ENCODE measurements at regions not wholly inside any gene's neighbourhood (a gene's known extent, or its start where the extent isn't known, plus 50 kb on each side); places are given as distances from the start of the nearest gene placed in this dataset.
"Not testable (repeated sequence)": the region's sequence is repeated elsewhere in the genome, so short reads cannot be mapped to it uniquely, and the experiment has no call there.

DNA sequence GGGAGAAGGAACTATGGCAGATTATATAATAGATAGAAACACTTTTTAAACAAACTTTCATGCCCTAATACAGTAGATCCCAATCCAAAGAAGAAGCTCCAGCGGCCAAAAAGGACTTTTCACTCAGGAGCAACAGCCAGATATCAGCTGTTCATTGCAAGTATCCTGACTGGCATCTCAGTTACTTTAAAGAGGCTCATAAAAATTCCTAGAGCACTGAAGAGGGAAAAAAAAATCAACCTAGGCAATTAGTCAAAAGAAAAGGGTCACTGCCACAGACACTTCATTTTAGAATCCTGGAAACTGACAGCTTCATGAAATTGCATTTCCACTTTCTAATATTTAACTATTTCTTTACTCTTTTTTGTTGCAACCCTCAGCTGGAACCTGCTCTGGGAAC lies 170.6 kb upstream of the SOX6 start:
- DNase-seq, result no peak

DNA sequence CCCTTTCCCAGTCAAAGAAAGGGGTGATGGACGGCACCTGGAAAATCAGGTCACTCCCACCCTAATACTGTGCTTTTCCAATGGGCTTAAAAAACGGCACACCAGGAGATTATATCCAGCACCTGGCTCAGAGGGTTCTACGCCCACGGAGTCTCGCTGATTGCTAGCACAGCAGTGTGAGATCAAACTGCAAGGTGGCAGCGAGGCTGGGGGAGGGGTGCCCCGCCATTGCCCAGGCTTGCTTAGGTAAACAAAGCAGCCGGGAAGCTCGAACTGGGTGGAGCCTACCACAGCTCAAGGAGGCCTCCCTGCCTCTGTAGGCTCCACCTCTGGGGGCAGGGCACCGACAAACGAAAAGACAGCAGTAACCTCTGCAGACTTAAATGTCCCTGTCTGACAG lies 164.4 kb upstream of the SOX6 start:
- DNase-seq, result not testable (repeated sequence)

DNA sequence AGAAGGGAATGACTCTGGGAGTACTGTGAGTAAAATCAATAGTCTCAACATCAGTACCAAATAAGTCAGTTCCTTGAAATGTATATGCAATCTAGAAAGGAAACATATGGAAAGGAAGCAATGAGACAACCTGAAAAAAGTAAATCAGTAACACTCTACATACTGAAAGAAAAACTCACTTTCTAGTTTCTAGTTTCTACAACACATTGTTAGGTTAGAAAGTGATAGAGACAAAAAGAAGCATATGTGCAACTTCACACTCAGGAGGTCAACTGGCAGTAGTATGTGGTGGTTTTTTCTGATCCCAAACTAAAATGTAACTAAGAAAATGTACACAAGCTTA lies 156.5 kb upstream of the SOX6 start:
- DNase-seq, result no peak

DNA sequence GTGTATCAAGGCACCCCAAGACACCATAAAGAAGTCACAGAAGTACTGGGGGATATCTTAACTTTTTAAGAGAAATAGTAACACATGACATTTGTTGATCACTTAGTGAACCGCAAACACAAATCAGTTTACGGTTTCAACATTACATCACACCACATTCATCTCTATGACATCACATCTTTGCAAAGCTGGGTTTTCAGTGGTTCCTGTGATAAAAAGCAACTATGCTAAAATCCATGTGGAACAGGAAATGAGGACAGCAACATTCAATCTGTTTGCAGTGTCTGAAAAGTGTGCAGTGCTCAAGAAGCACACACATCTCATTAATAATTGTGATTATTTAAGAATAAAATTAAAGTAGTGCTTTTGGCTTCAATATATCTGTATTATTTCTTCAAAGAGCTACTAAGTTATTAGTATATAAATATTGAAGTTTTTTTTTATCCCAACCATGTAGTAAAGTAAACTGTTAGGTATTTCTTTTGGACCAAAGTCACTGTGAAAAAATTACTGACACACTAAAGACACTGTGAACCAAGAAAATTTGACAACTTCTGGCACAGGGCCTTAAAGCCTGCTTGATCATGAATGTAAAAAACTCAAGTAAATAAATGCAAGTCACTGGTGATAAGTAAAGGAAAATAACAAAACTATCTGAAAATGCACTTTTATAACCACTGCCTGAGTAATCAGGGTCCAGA lies 156.0 kb upstream of the SOX6 start:
- DNase-seq, result no peak

DNA sequence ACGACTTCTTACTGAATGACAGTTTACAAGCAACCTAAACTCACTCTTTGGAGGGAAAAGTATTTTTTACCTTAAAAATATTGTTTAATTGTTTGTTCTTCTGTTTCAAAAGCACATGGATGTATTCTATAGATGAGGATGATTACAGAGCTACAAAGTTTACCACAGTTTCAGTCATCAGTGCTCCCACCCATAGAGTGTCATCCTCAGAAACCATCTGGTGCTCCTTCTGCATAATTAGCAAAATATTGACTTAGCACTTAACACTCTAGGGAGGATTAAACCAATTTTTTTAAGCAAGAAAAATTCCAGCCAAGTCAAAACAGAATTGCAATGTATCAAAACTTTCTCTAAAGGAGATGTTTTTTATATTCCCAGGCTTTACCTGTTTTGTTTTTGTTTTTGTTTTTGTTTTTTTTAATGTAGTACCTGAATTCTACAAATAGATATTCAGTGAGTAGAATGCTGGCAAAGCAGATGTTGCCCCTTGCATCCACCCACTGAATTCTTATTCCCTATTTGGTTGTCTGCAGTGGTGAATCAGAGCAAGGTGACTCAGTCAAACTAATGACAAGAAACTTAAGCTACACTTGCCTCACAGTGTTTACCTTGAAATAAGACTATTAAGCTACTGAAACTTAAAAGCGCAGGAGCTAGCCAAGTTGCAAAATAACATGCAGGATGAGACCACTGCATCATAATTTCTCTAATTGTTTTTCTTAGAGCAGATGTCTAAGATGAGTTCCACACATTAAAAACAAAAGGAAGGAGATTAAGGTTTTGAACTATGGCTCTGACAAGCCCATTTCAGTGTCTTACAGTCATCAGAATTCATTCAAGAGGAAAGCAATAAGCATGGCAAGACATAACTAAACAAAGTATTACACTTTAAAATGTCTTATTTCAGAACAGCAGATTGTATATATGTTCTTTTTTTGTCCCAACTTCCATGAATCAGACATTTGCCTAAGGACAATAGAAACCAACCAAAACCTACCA lies 155.1 kb upstream of the SOX6 start:
- DNase-seq, result peak; percentile 35

DNA sequence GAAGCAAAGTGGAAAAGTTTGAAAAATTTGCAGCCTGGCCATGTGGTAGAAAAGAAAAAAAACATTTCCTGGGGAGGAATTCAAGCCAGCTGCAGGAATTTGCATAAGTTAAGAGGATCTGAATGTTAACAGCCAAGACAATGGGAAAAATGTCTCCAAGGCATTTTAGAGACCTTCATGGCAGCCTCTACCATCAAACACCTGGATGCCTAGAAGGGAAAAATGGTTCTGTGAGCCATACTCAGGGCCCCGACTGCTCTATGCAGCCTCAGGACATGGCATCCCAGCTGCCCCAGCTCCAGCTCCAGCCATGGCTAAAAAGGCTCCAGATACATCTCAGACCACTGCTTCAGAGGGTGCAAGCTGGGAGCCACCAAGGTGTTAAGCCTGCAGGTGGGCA lies 149.1 kb upstream of the SOX6 start:
- DNase-seq, result no peak

DNA sequence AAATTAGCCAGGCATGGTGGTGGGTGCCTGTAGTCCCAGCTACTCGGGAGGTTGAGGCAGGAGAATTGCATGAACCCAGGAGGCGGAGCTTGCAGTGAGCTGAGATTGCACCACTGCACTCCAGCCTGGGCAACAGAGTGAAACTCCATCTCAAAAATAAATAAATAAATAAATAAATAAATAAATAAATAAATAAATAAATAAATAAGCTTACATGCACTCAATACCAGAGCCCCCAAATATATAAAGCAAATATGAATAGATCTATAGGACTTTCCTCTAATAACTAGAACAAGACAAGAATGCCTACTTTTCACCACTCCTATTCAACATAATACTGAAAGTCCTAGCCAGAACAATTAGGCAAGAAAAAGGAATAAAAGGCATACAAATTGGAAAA lies 147.5 kb upstream of the SOX6 start:
- DNase-seq, result not testable (repeated sequence)

DNA sequence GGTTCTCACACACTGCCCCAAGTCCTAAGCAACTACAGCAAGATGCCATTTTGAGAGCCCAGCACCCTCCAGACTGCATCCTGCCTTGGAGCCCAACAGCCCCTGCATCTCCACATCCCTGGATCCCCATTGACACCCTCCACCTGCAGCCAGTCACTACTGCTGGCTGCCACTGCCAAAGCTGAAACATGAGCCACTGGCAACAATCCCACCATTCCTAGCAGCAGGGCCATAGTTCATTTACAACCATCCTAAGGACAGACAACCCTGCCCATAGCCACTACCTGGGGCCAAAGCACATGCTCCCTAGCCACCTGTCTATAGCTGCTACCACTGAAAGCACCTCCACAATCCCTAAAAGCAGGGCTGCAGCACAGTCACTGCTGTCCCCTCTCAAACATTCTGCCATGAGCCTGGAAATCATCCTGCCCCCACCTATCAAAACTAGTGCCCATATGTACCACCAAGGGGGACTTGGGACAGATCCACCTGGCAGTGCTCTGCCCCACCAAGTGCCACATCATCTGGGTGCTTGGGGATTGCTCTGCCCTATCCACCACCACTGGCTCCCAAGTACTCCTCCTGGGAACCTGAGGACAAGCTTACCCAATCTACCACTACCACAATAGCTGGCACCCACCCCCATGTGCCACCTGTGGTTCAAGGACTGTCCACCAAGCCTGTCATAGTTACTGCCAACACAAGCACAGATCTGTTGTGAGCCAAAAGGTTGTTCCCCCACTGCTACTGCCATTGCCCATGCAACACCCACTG lies 138.8 kb upstream of the SOX6 start:
- no peak for DNase-seq

DNA sequence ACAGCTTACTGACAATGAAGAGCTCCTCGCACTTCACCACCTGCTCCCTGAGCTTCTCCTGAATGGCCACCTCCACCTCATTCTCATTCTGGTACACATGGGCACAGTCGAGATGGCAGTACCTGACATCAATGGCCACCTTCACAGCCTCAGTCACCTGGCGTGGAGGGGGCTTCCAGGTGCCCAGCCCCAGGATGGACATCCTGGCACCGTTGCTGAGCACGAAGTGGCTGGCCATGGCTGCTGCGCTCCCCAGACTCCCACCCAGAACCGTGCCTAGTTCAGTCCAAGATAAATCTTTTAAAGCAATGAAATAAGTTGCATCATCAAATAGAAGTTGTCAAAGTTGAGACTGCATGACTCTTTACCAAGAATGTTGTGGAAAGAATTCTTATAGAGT lies 128.1 kb upstream of the SOX6 start:
- DNase-seq, result no peak

DNA sequence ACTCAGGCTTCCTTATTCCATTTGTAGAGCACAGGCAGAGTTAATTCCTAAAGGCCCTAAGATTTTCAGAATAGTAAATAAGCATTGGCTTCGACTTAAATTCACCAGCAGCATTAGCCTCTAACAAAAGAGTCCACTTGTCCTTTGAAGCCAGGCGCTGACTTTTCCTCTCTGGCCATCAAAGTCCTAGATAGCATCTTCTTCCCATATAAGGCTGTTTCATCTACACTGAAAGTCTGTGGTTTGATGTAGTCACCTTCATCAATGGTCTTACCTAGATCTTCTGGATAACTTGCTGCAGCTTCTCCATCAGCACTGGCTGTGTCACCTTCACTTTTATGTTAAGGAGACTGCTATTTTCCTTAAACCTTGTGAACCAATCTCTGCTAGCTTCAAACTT lies 118.3 kb upstream of the SOX6 start:
- DNase-seq, result no peak

DNA sequence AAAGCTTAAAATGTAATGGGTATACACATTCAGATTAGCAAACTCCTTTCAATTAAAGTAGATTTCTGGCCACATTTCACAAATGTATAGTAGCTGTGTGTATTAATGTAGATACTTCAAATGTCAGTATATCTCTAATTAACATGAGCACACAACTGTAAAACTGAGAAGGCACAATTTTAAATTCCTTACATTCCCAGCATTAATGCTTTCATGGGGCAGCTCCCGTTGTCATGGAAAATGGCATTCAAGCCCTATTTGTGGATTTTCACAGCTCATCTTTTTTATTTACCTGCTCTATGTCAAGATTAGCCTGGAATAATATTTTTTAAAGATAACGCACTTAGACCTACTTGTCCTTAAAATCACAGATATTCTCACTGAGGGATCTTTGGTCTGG lies 113.6 kb upstream of the SOX6 start:
- DNase-seq, result no peak

DNA sequence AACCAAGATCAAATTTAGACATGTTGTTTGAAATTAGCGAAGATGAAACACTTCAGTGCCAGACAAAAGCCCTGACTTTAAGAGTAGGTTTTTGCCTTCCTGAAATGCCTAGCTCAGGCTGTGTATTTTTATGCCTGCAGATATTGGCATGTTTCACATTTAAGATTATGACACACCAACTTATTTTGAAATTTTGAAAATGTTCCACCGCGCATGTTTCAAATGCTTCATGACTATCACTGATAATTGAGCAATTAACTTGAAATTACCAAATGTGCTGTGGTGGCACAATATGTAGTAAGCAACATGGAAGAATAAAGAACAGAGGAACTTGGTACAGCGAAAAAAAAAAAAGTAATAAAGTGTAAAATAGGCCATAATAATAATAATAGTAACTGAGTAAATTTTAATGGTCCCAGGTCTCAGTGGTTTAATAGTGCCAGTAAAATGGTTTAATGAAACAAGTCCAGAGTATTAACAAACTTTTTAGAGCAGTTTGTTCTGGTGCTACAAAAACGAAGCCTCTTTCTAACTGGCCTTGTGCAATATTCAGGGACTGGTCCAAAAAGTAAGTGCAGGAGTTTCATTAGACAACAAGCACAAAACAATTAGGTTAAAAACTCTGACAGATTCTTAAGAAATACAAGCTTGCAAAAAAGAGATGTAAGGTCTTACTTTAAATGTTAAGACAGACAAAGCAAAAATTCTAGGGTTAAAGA lies 112.5 kb upstream of the SOX6 start:
- DNase-seq, result no peak

DNA sequence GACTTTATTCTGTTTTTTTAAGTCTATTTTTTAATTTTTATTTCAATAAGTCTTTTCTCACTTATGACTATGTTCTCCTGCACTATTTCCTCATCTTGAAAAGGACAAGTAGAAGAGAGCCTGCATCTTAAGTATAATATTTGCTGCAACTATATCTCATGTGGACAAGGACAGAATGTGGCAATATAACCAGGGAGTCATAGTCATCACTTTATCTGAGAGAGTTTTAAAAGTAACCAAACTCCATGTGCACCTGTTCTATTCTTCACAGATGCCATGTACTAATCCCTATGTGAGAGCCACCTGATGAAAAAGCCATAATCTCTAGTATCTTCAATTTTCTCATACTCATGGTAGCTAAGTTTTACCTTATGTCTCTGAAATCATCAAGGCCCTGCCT lies 104.2 kb upstream of the SOX6 start:
- no peak for DNase-seq

DNA sequence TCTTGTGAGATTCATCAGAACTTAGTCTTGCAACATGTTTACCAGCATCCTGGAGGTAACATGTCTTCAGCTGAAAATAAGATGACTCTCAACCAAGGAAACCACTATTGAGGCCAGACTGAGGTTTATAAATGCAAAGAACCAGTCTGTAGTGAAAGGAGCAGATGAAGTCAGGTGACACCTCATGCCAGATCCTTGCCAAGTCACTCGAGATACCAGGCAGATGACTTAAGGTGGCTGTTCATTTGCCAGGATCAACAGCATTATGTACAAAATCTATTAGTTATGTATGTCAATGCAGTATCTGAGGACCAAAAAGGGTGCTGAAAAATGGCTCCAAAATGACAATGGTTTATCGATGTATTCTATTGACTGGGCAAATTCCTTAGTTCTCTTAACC lies 100.0 kb upstream of the SOX6 start:
- no peak for DNase-seq

DNA sequence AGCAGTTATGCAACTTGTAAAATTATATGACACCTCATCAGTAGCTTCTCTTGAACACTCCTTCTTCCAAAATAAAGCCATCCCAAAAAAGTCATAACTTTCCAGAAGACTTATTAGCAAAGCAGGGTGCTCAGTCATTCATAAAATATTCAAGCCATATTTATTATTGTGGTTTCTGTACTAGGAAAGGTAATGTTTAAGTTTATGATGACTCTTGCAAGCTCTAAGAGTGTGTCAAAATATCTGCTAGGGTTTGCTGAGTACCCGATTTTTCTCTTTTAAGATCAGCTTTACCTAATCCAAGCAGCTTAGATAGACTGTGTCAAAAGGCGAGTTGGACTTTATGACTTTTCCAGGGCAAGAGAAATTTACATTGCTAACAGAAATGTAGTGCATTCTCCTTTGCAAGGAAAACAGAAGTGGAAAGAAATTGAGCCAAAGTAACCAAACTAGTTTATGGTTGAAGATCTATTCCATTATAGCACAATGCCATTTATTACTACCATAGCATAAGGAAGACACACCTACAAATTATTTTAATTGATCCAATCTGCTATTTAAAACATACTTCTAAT lies 98.0 kb upstream of the SOX6 start:
- DNase-seq, result no peak

DNA sequence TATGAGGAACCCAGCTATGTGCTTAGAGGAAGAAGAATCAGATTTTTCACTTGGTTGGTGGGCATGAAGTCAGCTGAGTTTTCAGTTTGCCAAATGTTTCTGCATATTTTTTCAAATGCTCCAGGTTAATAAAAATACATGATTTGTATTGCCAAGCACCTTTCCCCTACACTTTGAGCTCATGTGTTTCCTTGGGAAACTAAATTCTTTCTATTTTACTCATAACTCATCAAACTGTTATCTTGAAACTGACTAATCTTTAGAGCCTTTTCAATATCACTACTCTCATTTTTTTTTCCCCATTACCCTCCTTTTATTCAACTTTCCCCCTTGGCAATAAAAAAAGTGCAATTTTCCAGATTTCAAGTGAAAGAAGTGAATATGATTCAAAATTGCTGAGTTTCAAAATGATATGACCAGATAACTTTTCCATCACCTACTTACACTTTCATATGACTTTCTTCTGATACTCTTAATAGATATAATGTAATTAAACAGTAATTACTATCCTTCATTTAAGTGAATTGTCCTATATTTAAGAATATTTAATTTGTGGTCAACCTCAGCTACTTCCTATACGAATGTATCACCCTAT lies 91.9 kb upstream of the SOX6 start:
- DNase-seq, result no peak

DNA sequence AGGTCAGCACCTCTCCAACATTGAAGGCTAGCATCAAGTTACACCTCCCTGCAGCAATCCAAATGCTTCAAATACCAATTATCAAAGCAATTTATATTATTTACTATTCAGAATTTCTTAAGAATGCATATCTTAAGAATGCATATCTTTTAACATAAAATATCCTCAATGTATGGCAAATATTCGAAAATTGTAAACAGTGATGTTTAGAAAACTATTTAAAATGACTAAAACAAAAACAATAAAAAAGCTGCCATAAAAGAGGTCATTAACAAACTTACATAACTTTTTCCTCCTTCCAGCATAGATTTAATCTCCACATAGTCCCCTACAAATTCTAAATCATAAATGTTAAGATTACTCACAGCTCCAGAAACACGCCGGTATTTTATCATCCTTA lies 85.1 kb upstream of the SOX6 start:
- DNase-seq, result no peak

DNA sequence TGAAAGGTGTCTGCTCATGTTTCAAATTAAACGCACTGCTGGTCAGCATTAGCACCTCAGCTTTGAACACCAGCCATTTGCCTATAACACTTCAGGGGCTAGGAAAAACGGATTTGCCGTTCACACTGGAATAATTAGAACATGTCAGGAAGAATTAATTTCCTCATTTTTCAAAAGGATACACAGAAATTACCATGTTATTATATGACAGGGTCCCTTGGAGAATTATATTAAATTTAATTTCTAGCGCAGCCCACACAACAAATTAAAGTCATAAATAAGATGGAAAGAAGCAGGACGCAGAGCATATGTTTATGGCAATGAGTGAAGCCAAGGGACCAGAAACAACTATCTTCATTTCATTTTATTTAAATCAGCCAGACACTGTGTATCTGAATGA lies 83.8 kb upstream of the SOX6 start:
- no peak for DNase-seq

DNA sequence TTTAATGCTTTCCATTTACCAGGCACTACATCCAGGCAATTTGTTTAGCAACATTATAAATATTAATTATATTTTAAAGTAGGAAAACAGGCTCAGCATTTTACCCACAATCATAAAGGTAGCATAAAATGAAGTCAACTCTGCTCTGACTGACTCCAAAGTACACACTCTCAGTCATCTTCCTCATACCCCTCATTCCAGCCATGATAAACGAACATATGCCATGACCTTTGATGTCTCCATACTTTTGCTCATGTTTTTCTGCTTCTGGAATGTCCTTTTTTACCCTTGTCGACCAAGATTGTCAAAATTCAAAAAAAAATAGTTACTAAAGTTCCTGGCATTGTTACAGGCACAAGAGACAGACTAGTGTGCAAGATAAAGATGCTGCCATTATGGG lies 77.7 kb upstream of the SOX6 start:
- no peak for DNase-seq

DNA sequence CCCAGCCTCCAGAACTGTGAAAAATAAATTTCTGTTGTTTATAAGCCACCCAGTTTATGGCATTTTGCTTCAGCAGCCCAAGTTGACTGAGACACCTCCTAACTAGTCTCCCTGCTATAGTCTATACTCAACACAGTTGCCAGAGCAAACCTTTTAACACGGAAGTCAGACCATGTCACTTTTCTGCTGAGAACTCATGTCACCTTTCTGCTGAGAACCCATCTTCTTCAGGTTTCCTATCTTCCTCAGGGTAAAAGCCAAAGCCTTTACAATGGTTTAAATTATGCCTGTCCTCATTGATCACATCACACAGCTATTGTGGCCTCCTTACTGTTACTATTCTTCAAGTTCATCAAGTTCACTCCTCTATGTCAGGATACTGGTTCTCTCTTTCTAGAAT lies 74.3 kb upstream of the SOX6 start:
- no peak for DNase-seq

DNA sequence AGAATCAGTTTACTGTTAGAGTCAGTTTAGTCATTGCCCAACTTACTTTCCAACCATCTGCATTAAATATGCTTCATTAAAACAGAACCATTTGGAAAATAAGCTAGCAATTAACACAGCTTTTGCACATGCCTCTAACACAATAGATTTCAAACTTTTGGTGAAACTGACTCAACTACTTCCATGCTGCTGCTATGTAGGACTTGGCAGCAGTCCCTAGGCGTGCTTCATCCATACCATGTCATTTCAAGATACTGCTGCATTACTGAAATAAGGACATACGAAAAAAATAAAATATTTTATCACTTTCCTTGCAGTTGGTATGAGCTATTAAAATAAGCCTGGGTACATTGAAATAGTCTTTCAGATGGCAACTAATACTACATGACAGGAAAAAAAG lies 65.5 kb upstream of the SOX6 start:
- DNase-seq, result no peak

DNA sequence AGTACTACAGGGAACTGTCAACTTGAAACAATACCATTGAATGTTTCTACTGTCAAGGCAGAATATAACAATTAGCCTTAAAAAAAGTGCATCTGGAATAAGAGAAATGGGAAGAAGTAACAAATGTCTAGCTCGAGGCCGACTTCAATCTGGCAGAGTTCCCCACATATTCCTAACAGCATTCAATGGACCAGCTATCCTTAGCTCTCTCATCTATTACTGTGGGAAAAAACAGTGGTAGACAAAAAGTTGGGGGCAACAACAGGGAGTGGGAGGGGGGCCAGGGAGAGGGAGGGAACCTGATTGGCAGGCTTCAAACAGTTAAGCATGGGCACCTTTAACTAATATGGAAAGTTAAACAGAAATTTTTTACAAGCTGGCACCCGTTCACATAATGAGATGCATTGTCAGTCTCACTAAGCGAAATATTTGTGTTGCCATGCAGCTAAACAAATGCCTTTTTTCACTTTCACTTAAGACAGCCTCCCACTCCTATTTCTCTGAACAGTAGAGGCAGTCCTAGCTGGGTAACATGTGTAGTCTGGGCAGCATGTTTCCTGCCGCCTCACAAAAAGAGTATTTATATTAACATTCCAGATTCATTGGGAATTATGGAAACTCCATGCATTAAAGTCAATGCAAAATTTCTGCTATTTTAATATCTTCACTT lies 62.2 kb upstream of the SOX6 start:
- no peak for DNase-seq
